Loucy (cell line): ENCODE measurements at regions not wholly inside any gene's neighbourhood (a gene's known extent, or its start where the extent isn't known, plus 50 kb on each side); places are given as distances from the start of the nearest gene placed in this dataset.
"Not testable (repeated sequence)": the region's sequence is repeated elsewhere in the genome, so short reads cannot be mapped to it uniquely, and the experiment has no call there.

Experiments
- H2AFZ ChIP-seq: fragments of 200-600 bp; sonication (generic); 2 replicates; pipeline ENCODE4 v1.6.0; 2016; ENCODE audit warnings: antibody characterized with exemption, mild to moderate bottlenecking, low read length, moderate library complexity
- H3F3A ChIP-seq: fragments of 200-600 bp; 2 replicates; pipeline ENCODE4 v1.6.0; 2016; ENCODE audit warnings: antibody characterized with exemption, low read depth, mild to moderate bottlenecking
- H3K27me3 ChIP-seq: fragments of 200-600 bp; sonication (generic); 2 replicates; pipeline ENCODE4 v1.6.1; 2014; ENCODE audit warnings: low read length, mild to moderate bottlenecking; ENCODE audit not compliant: insufficient read depth, poor library complexity, severe bottlenecking
- H3K36me3 ChIP-seq: fragments of 200-600 bp; sonication (generic); 2 replicates; pipeline ENCODE4 v1.6.1; 2016; ENCODE audit warnings: low read length; ENCODE audit not compliant: insufficient read depth
- H3K4me1 ChIP-seq: fragments of 200-600 bp; sonication (generic); 2 replicates; pipeline ENCODE4 v1.5.1; 2014; ENCODE audit warnings: low read length, mild to moderate bottlenecking; ENCODE audit not compliant: insufficient read depth, poor library complexity, severe bottlenecking
- H3K4me2 ChIP-seq: fragments of 200-600 bp; sonication (generic); 2 replicates; pipeline ENCODE4 v1.6.0; 2014; ENCODE audit warnings: antibody characterized with exemption, low read length, low read depth, mild to moderate bottlenecking; ENCODE audit not compliant: poor library complexity, severe bottlenecking
- H3K4me3 ChIP-seq: fragments of 200-600 bp; sonication (generic); 2 replicates; pipeline ENCODE4 v1.5.1; 2014; ENCODE audit warnings: low read length, mild to moderate bottlenecking, mixed read lengths; ENCODE audit not compliant: poor library complexity, severe bottlenecking
- H3K79me2 ChIP-seq: fragments of 200-600 bp; sonication (generic); 2 replicates; pipeline ENCODE4 v1.6.1; 2014; ENCODE audit warnings: low read length; ENCODE audit not compliant: insufficient read depth
- H3K9ac ChIP-seq: fragments of 200-600 bp; sonication (generic); 2 replicates; pipeline ENCODE4 v1.6.0; 2014; ENCODE audit warnings: mild to moderate bottlenecking, low read depth, low read length, moderate library complexity; ENCODE audit not compliant: poor library complexity, severe bottlenecking
- H3K9me2 ChIP-seq: fragments of 200-600 bp; sonication (generic); replicated peaks from 2 replicates; pipeline ENCODE4 v1.6.1; 2016; ENCODE audit warnings: low read depth, low read length, mixed read lengths
- H3K9me3 ChIP-seq: fragments of 200-600 bp; sonication (generic); 2 replicates; pipeline ENCODE4 v1.6.1; 2014; ENCODE audit warnings: mild to moderate bottlenecking, antibody characterized with exemption, low read length, low read depth; ENCODE audit not compliant: insufficient read depth
- H4K20me1 ChIP-seq: fragments of 200-600 bp; sonication (generic); 2 replicates; pipeline ENCODE4 v1.6.0; 2014; ENCODE audit warnings: antibody characterized with exemption, low read length, mild to moderate bottlenecking; ENCODE audit not compliant: insufficient read depth, poor library complexity, severe bottlenecking
- EZH2phosphoT487 ChIP-seq: fragments of 200-600 bp; IDR thresholded peaks from 2 replicates; pipeline ENCODE4 v1.6.1; 2018; ENCODE audit warnings: antibody characterized with exemption, mild to moderate bottlenecking, moderate library complexity, borderline replicate concordance
- TF ChIP-seq, protein P1 (sequence below): fragments of 200-600 bp; sonication (generic); conservative IDR thresholded peaks from 2 replicates; pipeline ENCODE4 v1.5.1; 2014; ENCODE audit warnings: mild to moderate bottlenecking, antibody characterized with exemption, low read length

DNA sequence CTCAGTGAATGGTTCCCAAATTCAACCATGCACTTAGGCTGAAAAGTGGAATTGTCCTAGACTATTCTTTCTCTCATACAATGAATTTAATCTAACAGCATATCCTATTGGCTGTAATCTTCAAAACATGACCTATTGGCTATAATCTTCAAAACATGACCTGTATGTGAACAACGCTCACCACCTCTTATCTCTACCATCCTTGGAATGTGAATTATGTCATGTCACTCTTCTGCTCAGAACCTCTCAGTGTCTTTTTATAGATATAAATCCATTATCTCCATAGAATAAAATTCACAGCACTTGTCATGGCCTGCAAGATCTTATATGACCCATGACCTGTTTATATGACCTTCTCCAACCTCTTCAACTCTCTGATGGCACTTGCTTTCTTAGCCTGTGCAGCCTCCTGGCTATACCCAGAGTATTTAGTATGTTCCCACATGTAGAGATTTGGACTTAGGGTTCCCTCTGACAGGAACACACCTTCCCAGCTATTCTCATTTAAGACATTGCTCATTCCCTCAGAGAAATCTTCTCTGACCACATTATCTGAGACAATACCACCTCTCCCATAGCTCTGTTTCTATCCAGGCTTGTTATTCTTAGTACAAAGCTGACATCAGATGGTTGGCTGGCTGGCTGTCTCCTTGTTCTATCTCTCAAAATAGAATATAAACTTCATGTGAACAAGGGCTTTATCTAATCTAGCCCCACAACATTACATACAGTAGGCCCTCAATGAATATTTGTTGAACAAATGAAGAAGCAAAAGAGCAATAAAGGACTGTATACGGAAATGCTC, 275.0 kb upstream of the PREP start:
- Histone ChIP-seq H3K79me2 (no peaks in the 10 kb centered on the region), H3K4me3 (no peak overlapping the region), H3K27me3 (peaks cover 7% of the 10 kb centered on the region), H3K9ac (no peak overlapping the region), H4K20me1 (no peaks in the 10 kb centered on the region), H3K36me3 (no peaks in the 10 kb centered on the region), H3K9me2 (no peaks in the 10 kb centered on the region), H2AFZ (no peak overlapping the region), H3K9me3 (no peaks in the 10 kb centered on the region), H3F3A (peaks cover 4% of the 10 kb centered on the region; the same call in 1 of the 2 replicates), H3K4me2 (no peak overlapping the region), H3K4me1 (peaks cover 6% of the 10 kb centered on the region)
- no peak for TF ChIP-seq EZH2phosphoT487
- TF ChIP-seq, protein P1, sequence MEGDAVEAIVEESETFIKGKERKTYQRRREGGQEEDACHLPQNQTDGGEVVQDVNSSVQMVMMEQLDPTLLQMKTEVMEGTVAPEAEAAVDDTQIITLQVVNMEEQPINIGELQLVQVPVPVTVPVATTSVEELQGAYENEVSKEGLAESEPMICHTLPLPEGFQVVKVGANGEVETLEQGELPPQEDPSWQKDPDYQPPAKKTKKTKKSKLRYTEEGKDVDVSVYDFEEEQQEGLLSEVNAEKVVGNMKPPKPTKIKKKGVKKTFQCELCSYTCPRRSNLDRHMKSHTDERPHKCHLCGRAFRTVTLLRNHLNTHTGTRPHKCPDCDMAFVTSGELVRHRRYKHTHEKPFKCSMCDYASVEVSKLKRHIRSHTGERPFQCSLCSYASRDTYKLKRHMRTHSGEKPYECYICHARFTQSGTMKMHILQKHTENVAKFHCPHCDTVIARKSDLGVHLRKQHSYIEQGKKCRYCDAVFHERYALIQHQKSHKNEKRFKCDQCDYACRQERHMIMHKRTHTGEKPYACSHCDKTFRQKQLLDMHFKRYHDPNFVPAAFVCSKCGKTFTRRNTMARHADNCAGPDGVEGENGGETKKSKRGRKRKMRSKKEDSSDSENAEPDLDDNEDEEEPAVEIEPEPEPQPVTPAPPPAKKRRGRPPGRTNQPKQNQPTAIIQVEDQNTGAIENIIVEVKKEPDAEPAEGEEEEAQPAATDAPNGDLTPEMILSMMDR: no peak

DNA sequence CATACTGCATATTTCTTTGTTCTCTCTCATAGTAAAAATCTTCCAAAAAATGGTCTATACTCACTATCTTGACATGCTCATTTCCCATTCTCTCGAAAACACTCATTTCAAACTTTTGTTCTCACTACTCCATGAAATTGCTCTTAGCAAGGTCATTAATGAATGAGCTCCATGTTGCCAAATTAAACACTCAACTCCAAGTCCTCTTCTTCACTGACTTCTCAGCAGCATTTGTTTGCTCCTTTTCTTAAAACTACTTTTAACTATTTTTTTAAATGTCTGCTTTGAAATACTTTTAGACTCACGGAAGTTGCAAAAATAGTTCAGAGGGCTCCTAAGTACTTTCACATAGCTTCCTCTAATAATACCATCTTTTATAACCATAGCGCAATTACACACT, 274.0 kb upstream of the PREP start:
- TF ChIP-seq, protein P1: no peak
- TF ChIP-seq EZH2phosphoT487: no peak
- Histone ChIP-seq H3K4me1 (peaks cover 6% of the 10 kb centered on the region), H3K9ac (no peak overlapping the region), H3K9me3 (no peaks in the 10 kb centered on the region), H3K4me2 (no peak overlapping the region), H3K4me3 (no peak overlapping the region), H3K9me2 (no peaks in the 10 kb centered on the region), H3K27me3 (peaks cover 7% of the 10 kb centered on the region), H2AFZ (no peak overlapping the region), H4K20me1 (no peaks in the 10 kb centered on the region), H3K79me2 (no peaks in the 10 kb centered on the region), H3K36me3 (no peaks in the 10 kb centered on the region), H3F3A (peaks cover 4% of the 10 kb centered on the region; the same call in 1 of the 2 replicates)

DNA sequence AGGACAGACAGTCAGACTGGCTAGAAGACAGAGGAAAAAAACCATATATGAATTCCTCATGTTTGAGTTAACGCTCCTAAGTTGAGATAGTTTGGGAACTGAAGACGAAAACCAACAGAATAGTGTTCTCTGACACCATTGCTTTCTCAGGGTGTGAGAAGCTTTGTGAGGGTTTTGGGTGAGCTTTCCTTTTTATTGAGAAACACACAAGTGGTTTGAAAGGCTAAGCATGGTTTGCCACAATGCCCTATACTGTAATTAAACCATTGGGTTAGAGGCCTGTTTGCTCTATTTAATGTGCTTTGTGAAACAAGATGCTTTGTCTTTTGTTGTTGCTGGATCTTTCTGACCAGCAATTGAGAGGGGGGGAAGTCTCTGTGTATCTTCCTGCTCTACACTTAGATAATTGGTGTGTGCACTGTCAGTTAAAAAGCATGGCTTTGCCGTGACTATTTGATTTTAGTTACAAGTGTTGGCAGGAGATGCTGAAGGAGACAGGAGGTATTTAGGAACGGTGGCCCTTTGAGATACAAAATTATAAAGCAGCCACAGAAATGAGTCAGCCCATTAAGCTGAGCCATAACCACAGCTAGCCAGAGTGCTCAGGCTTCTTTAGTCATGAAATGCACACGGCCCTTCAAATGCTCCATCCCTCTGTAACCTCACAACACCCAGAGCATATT, 273.0 kb upstream of the PREP start:
- Histone ChIP-seq H3K4me3 (peak overlapping the region; percentile 5), H3K36me3 (no peaks in the 10 kb centered on the region), H3K9me2 (no peaks in the 10 kb centered on the region), H4K20me1 (no peaks in the 10 kb centered on the region), H3K79me2 (no peaks in the 10 kb centered on the region), H3F3A (peaks cover 4% of the 10 kb centered on the region; the same call in 1 of the 2 replicates), H3K4me1 (peaks cover 6% of the 10 kb centered on the region), H2AFZ (peak overlapping the region; percentile 66; the same call in 1 of the 2 replicates), H3K9ac (no peak overlapping the region), H3K27me3 (peaks cover 7% of the 10 kb centered on the region), H3K4me2 (peak overlapping the region; percentile 59), H3K9me3 (no peaks in the 10 kb centered on the region)
- TF ChIP-seq EZH2phosphoT487: no peak
- TF ChIP-seq, protein P1: no peak

DNA sequence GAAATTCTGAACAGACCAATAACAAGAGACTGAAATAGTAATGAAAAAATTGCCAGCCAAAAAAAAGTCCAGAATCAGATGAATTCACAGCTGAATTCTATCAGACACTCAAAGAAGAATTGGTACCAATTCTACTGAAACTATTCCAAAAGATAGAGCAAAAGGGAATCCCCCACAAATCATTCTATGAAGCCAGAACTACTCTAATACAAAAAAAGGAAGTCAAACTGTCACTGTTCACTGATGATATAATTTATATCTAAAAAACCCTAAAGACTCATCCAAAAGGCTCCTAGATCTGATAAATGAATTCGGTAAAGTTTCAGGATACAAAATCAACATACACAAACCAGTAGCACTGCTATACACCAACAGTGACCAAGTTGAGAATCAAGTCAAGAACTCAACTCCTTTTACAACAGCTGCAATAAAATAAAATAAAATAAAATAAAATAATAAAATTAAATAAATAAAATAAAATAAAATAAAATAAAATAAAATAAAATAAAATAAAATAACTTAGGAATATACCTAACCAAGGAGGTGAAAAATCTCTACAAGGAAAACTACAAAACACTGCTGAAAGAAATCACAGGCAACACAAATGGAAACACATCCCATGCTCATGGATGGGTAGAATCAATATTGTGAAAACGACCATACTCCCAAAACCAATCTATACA, 270.1 kb upstream of the PREP start:
- not testable (repeated sequence) for H3K9me2 ChIP-seq, H3K4me2 ChIP-seq, H3F3A ChIP-seq, H3K36me3 ChIP-seq, H3K79me2 ChIP-seq, H3K4me3 ChIP-seq, H3K9me3 ChIP-seq, H2AFZ ChIP-seq, H3K4me1 ChIP-seq, H3K27me3 ChIP-seq, H3K9ac ChIP-seq, H4K20me1 ChIP-seq
